SU-DHL-6 (cell line): ENCODE measurements at regions not wholly inside any gene's neighbourhood (a gene's known extent, or its start where the extent isn't known, plus 50 kb on each side); places are given as distances from the start of the nearest gene placed in this dataset.
A peak's percentile ranks its signal among the peaks of the same experiment; 100 is the strongest.

ENCODE experiments used
- H2AFZ ChIP-seq: fragments of 200-600 bp; sonication (generic); 2 replicates; pipeline ENCODE4 v1.6.1; 2014; ENCODE audit warnings: low read depth, mild to moderate bottlenecking, moderate library complexity, mixed read lengths, antibody characterized with exemption, low read length; ENCODE audit not compliant: severe bottlenecking
- H3F3A ChIP-seq: fragments of 200-600 bp; shearing (Covaris generic); 2 replicates; pipeline ENCODE4 v1.6.0; 2016; ENCODE audit warnings: antibody characterized with exemption, mild to moderate bottlenecking; ENCODE audit not compliant: insufficient read depth
- H3K27ac ChIP-seq: fragments of 200-600 bp; sonication (generic); 2 replicates; pipeline ENCODE4 v1.5.1; 2016; ENCODE audit warnings: low read depth, mild to moderate bottlenecking, low read length, moderate library complexity, mixed read lengths
- H3K27me3 ChIP-seq: fragments of 200-600 bp; sonication (generic), shearing (Covaris generic); 2 replicates; pipeline ENCODE4 v1.6.0; 2014; ENCODE audit warnings: mild to moderate bottlenecking, low read length
- H3K36me3 ChIP-seq: fragments of 200-600 bp; sonication (generic); 2 replicates; pipeline ENCODE4 v1.6.1; 2014; ENCODE audit warnings: mild to moderate bottlenecking, low read length, mixed read lengths
- H3K4me2 ChIP-seq: fragments of 300-600, 200-600 bp; shearing (Covaris generic), sonication (generic); 2 replicates; pipeline ENCODE4 v1.6.0; 2014; ENCODE audit warnings: low read length, low read depth, mild to moderate bottlenecking; ENCODE audit not compliant: poor library complexity, severe bottlenecking
- H3K4me3 ChIP-seq: fragments of 200-600 bp; sonication (generic); 2 replicates; pipeline ENCODE4 v1.5.1; 2014; ENCODE audit warnings: antibody characterized with exemption, low read length, mild to moderate bottlenecking, mixed read lengths; ENCODE audit not compliant: insufficient read depth, poor library complexity, severe bottlenecking
- H3K79me2 ChIP-seq: fragments of 200-600 bp; sonication (generic); 2 replicates; pipeline ENCODE4 v1.6.1; 2014; ENCODE audit warnings: mild to moderate bottlenecking, low read length, moderate library complexity; ENCODE audit not compliant: insufficient read depth
- H3K9ac ChIP-seq: fragments of 200-600 bp; sonication (generic); 2 replicates; pipeline ENCODE4 v1.7.0; 2014; ENCODE audit warnings: mild to moderate bottlenecking, low read length
- H3K9me2 ChIP-seq: fragments of 200-600 bp; sonication (generic); replicated peaks from 2 replicates; pipeline ENCODE4 v1.6.1; 2014; ENCODE audit warnings: low read length; ENCODE audit not compliant: insufficient read depth
- H3K9me3 ChIP-seq: fragments of 200-600 bp; sonication (generic); 2 replicates; pipeline ENCODE4 v1.6.1; 2014; ENCODE audit warnings: low read length, mixed read lengths; ENCODE audit not compliant: insufficient read depth
- H4K20me1 ChIP-seq: fragments of 200-600 bp; sonication (generic); 2 replicates; pipeline ENCODE4 v1.6.1; 2014; ENCODE audit warnings: low read depth, mild to moderate bottlenecking, antibody characterized with exemption, low read length, moderate library complexity, mixed read lengths
- EZH2phosphoT487 ChIP-seq: fragments of 200-600 bp; sonication (generic), shearing (Covaris generic); conservative IDR thresholded peaks from 2 replicates; pipeline ENCODE4 v1.6.1; 2018; ENCODE audit warnings: mild to moderate bottlenecking, antibody characterized with exemption, low read length, moderate library complexity, mixed read lengths
- TF ChIP-seq, protein P1 (sequence below): fragments of 200-600 bp; sonication (generic); IDR thresholded peaks from one replicate; pipeline ENCODE4 v1.5.1; 2017; ENCODE audit warnings: antibody characterized with exemption, mild to moderate bottlenecking, low read length, moderate library complexity; ENCODE audit not compliant: insufficient read depth, poor library complexity, severe bottlenecking

DNA sequence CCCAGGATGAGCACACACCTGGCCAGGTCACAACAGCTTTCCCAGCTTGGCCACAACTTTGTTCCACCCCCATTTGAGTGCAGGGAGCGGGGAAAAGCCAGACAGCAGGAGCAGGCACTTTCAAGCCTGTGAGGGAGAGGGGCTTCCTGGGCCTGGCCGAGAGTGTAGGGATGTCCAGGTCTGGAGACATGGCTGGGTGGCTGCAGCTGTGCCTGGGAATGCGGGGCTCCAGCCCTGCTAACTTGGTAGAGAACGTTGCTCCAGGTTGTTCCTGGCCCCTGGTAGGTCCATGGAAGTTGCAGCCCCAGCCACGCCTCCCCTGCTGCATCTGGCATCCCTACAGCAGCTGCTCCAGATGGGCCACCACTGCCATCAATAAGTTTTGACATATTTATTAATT, 738.5 kb downstream of the SLC6A15 start:
- H3K9me2 ChIP-seq: no peaks in the 10 kb centered on the region
- no peak overlapping the region for H3K9ac ChIP-seq
- no peaks in the 10 kb centered on the region for H3K79me2 ChIP-seq
- no peak for TF ChIP-seq EZH2phosphoT487
- TF ChIP-seq, protein P1, sequence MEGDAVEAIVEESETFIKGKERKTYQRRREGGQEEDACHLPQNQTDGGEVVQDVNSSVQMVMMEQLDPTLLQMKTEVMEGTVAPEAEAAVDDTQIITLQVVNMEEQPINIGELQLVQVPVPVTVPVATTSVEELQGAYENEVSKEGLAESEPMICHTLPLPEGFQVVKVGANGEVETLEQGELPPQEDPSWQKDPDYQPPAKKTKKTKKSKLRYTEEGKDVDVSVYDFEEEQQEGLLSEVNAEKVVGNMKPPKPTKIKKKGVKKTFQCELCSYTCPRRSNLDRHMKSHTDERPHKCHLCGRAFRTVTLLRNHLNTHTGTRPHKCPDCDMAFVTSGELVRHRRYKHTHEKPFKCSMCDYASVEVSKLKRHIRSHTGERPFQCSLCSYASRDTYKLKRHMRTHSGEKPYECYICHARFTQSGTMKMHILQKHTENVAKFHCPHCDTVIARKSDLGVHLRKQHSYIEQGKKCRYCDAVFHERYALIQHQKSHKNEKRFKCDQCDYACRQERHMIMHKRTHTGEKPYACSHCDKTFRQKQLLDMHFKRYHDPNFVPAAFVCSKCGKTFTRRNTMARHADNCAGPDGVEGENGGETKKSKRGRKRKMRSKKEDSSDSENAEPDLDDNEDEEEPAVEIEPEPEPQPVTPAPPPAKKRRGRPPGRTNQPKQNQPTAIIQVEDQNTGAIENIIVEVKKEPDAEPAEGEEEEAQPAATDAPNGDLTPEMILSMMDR: no peak
- H3F3A ChIP-seq: no peaks in the 10 kb centered on the region
- H4K20me1 ChIP-seq: no peaks in the 10 kb centered on the region
- no peak overlapping the region for H3K4me3 ChIP-seq
- H3K27ac ChIP-seq: no peak overlapping the region
- H3K36me3 ChIP-seq: no peaks in the 10 kb centered on the region
- no peak overlapping the region for H3K4me2 ChIP-seq
- no peak overlapping the region for H2AFZ ChIP-seq
- H3K9me3 ChIP-seq: peaks cover 9% of the 10 kb centered on the region; the same call in 1 of the 2 replicates
- H3K27me3 ChIP-seq: no peaks in the 10 kb centered on the region

DNA sequence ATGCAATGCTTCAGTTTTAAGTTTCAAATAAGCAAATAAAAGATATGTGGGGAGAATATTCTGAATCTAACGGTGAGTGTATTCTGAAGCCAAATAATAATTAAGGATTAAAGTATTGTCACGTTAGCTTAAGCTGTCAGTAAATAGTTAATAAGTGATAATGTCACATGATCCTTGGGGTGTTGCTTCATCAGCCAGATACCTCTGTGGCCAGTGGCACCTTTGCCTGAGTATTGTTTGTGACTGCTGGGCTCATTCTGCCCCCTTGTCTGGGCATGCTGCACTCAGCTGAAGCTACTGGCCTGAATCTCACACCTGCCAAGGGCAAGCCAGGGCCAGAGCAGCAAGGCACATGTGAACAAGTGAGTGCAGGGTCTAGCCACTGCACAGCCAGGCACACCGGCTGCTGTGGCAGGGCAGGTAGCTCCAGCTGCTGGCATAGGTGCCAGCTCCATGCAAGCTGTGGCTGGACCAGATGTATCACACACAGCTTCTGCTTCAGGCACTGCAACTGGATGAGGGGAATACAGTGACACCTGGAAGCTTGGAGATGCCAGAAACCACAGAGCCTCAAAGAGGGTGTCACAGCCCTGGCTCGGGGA, 739.7 kb downstream of the SLC6A15 start:
- Histone ChIP-seq H3K27me3 (no peaks in the 10 kb centered on the region), H3K9me2 (no peaks in the 10 kb centered on the region), H4K20me1 (no peaks in the 10 kb centered on the region), H3K79me2 (no peaks in the 10 kb centered on the region), H3K9ac (no peak overlapping the region), H3F3A (no peaks in the 10 kb centered on the region), H3K27ac (no peak overlapping the region), H2AFZ (no peak overlapping the region), H3K36me3 (no peaks in the 10 kb centered on the region), H3K4me3 (no peak overlapping the region), H3K4me2 (no peak overlapping the region), H3K9me3 (peaks cover 9% of the 10 kb centered on the region; the same call in 1 of the 2 replicates)
- no peak for TF ChIP-seq EZH2phosphoT487
- TF ChIP-seq, protein P1: no peak

DNA sequence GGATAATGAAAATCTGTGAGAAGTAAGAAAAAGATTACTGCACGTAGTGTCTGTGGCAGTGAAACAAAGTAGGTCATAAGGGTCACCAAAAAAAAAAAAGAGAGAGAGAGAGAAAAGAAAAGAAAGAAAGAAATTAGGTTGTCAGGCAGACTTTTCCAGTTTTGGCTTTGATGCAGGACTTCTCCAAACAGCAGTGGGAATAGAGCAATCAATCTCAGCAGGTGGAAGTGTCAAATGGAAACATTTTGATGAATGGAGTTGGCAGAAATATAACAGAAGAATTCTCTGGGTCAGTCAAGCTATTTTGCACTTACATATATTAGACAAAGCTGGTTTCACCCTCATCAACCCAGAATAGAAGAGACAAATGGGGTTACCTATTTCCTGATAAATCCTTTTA, 745.8 kb downstream of the SLC6A15 start:
- H3K9ac ChIP-seq: no peak overlapping the region
- H3F3A ChIP-seq: no peaks in the 10 kb centered on the region
- no peak overlapping the region for H3K27ac ChIP-seq
- H3K36me3 ChIP-seq: no peaks in the 10 kb centered on the region
- no peak overlapping the region for H3K4me3 ChIP-seq
- no peaks in the 10 kb centered on the region for H4K20me1 ChIP-seq
- H2AFZ ChIP-seq: peak overlapping the region; percentile 54
- no peak overlapping the region for H3K4me2 ChIP-seq
- no peaks in the 10 kb centered on the region for H3K9me3 ChIP-seq
- no peak for TF ChIP-seq EZH2phosphoT487
- TF ChIP-seq, protein P1: no peak
- H3K9me2 ChIP-seq: no peaks in the 10 kb centered on the region
- no peaks in the 10 kb centered on the region for H3K27me3 ChIP-seq
- no peaks in the 10 kb centered on the region for H3K79me2 ChIP-seq
